Vagina (tissue), 2 donors: ENCODE measurements at regions not wholly inside any gene's neighbourhood (a gene's known extent, or its start where the extent isn't known, plus 50 kb on each side); places are given as distances from the start of the nearest gene placed in this dataset.
"Not testable (repeated sequence)": the region's sequence is repeated elsewhere in the genome, so short reads cannot be mapped to it uniquely, and the experiment has no call there.

Experiments used
- DNase-seq, 2 donors: peaks; one replicate each; pipeline ENCODE4 v3.0.0-alpha.2; 2017; ENCODE audit errors: extremely low spot score in 2 of 2
- H3K27ac ChIP-seq: fragments of 200-600 bp; sonication (generic); one replicate; pipeline ENCODE4 v1.5.1; 2019
- H3K27me3 ChIP-seq: fragments of 200-600 bp; sonication (generic); one replicate; pipeline ENCODE4 v1.5.1; 2019
- H3K36me3 ChIP-seq, 2 donors: fragments of 200-600 bp; sonication (generic); one replicate each; pipeline ENCODE4 v1.5.1; 2017 to 2019
- H3K4me1 ChIP-seq: fragments of 200-600 bp; sonication (generic); one replicate; pipeline ENCODE4 v1.5.1; 2019
- H3K4me3 ChIP-seq, 2 donors: fragments of 200-600 bp; sonication (generic); 1 replicate in 1 of 2; 2 replicates in 1 of 2; pipeline ENCODE4 v1.5.1; 2016 to 2019
- H3K9me3 ChIP-seq: fragments of 200-600 bp; sonication (generic); one replicate; pipeline ENCODE4 v1.5.1; 2019
- CTCF ChIP-seq, 3 experiments: fragments of 450-650 bp in 2 of 3; fragments of 200-600 bp in 1 of 3; sonication (generic) in 1 of 3; IDR thresholded peaks; one replicate each; pipeline ENCODE4 v1.5.1; 2017 to 2019; ENCODE audit warnings: antibody characterized with exemption in 3 of 3, mild to moderate bottlenecking in 2 of 3, moderate library complexity in 2 of 3
- POLR2A ChIP-seq, 2 donors: fragments of 450-650 bp; IDR thresholded peaks; one replicate each; pipeline ENCODE4 v1.6.1; 2017; ENCODE audit warnings: antibody characterized with exemption in 2 of 2, mild to moderate bottlenecking in 2 of 2, moderate library complexity in 2 of 2
- POLR2AphosphoS5 ChIP-seq, 2 donors: sonication (generic); formaldehyde crosslinking; IDR thresholded peaks; one replicate each; pipeline ENCODE4 v1.9.0; 2017; ENCODE audit warnings: antibody characterized with exemption in 2 of 2, mild to moderate bottlenecking in 2 of 2, low read depth in 1 of 2; ENCODE audit not compliant: insufficient read depth in 1 of 2
- intact Hi-C: fragments of 100-400 bp; cut with DNase I; formaldehyde crosslinking; loops from one replicate; pipeline ENCODE4 v1.15.1; 2023

DNA sequence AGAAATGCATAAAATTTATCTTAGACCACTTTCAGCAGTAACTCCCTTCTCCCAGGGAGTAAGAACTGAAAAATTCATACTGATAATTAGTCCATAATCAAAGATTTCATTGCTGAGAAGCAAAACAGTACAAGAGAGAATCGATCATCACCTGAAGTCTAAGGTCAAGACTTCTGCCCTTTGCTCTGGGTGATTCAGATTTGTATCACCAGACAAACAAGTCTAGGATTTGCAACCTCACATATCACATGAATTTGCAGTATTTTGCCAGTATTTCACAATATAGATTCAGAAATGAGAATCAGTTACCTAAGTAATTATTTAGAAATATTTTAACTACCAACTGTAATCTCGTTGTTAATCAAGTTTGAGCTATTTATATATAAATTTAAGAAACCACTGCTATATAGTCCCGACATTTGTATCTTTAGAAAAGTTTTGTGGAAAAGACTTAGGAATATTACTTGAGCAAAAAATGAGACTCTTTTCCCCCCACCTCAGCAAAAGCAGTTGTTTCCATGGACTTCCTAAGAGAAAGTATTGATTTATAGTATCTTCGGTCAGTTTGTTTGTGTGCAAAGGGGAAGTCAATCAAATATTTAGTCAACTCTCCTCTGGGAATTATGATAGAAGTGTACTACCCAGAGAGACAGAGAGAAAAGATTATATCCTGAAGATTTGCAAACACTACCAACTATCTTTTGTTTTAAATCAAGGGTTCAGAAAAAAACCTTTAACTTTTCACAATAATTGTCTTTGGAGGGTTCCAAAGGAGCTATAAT lies 840.1 kb downstream of the TRHDE start:
- no peak overlapping the region for H3K4me3 ChIP-seq
- DNase-seq = no peak
- TF ChIP-seq POLR2A (IDR thresholded peaks at IDR 0.05) (no peak), POLR2AphosphoS5 (IDR thresholded peaks at IDR 0.05; ENCODE audit: insufficient read depth in 1 of 2, low read depth in 1 of 2) (no peak), CTCF (IDR thresholded peaks at IDR 0.05) (no peak)
- no peaks in the 10 kb centered on the region for H3K36me3 ChIP-seq
- H3K27me3 ChIP-seq = no peaks in the 10 kb centered on the region
- intact Hi-C loops = no loop called here
- no peaks in the 10 kb centered on the region for H3K4me1 ChIP-seq
- H3K27ac ChIP-seq = no peak overlapping the region
- H3K9me3 ChIP-seq = no peaks in the 10 kb centered on the region

GRCh38 chr12:73124480-73124879 lies 852.3 kb downstream of the TRHDE start:
- intact Hi-C loops = no loop called here
- Histone ChIP-seq H3K36me3 (no peaks in the 10 kb centered on the region), H3K4me3 (no peak overlapping the region), H3K27ac (no peak overlapping the region), H3K4me1 (no peaks in the 10 kb centered on the region), H3K27me3 (no peaks in the 10 kb centered on the region), H3K9me3 (no peaks in the 10 kb centered on the region)
- no peak for DNase-seq
- TF ChIP-seq POLR2A (IDR thresholded peaks at IDR 0.05) = no peak
- no peak for TF ChIP-seq CTCF (IDR thresholded peaks at IDR 0.05)
- no peak for TF ChIP-seq POLR2AphosphoS5 (IDR thresholded peaks at IDR 0.05; ENCODE audit: insufficient read depth in 1 of 2, low read depth in 1 of 2)

GRCh38 chr12:73125148-73125547 lies 853.0 kb downstream of the TRHDE start:
- Histone ChIP-seq H3K27me3 (no peaks in the 10 kb centered on the region), H3K9me3 (no peaks in the 10 kb centered on the region), H3K36me3 (no peaks in the 10 kb centered on the region), H3K4me1 (no peaks in the 10 kb centered on the region), H3K4me3 (no peak overlapping the region), H3K27ac (no peak overlapping the region)
- no peak for DNase-seq
- intact Hi-C loops = no loop called here
- TF ChIP-seq POLR2A (IDR thresholded peaks at IDR 0.05) = no peak

- Histone ChIP-seq H3K27me3 (no peaks in the 10 kb centered on the region), H3K27ac (no peak overlapping the region), H3K4me1 (no peaks in the 10 kb centered on the region), H3K4me3 (no peak overlapping the region), H3K9me3 (no peaks in the 10 kb centered on the region), H3K36me3 (no peaks in the 10 kb centered on the region)
- TF ChIP-seq POLR2A (IDR thresholded peaks at IDR 0.05) = no peak
- no peak for TF ChIP-seq CTCF (IDR thresholded peaks at IDR 0.05)
- TF ChIP-seq POLR2AphosphoS5 (IDR thresholded peaks at IDR 0.05; ENCODE audit: insufficient read depth in 1 of 2, low read depth in 1 of 2) = no peak
- intact Hi-C loops = no loop called here
- DNase-seq = no peak
Measured at GRCh38 chr12:73136386-73136785, 864.2 kb downstream of the TRHDE start.

DNA sequence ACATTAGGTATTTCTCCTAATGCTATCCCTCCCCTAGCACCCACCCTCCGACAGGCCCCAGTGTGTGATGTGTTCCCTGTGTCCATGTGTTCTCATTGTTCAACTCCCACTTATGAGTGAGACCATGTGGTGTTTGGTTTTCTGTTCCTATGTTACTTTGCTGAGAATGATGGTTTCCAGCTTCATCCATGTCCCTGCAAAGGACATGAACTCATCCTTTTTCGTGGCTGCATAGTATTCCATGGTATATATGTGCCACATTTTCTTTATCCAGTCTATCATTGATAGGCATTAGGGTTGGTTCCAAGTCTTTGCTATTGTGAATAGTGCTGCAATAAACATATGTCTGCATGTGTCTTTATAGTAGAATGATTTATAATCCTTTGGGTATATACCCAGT lies 867.5 kb downstream of the TRHDE start:
- H3K27ac ChIP-seq, intact Hi-C loops, H3K9me3 ChIP-seq, DNase-seq, H3K27me3 ChIP-seq, H3K36me3 ChIP-seq, H3K4me1 ChIP-seq, H3K4me3 ChIP-seq: not testable (repeated sequence)

- Histone ChIP-seq H3K27ac (no peak overlapping the region), H3K4me3 (no peak overlapping the region), H3K27me3 (no peaks in the 10 kb centered on the region), H3K4me1 (no peaks in the 10 kb centered on the region), H3K36me3 (no peaks in the 10 kb centered on the region), H3K9me3 (no peaks in the 10 kb centered on the region)
- no peak for DNase-seq
- intact Hi-C loops = no loop called here
- TF ChIP-seq POLR2AphosphoS5 (IDR thresholded peaks at IDR 0.05; ENCODE audit: insufficient read depth in 1 of 2, low read depth in 1 of 2) (no peak), POLR2A (IDR thresholded peaks at IDR 0.05) (no peak), CTCF (IDR thresholded peaks at IDR 0.05) (no peak)
Measured at GRCh38 chr12:73158341-73158740, 886.2 kb downstream of the TRHDE start.
